ENCODE measurements at regions not wholly inside any gene's neighbourhood (a gene's known extent, or its start where the extent isn't known, plus 50 kb on each side); places are given as distances from the start of the nearest gene placed in this dataset.

GRCh38 chr6:12578751-12579150, 137.8 kb upstream of the PHACTR1 start:
- Histone ChIP-seq H3K9me3 (no peaks in the 10 kb centered on the region), H3K27me3 (no peaks in the 10 kb centered on the region), H3K4me3 (no peak overlapping the region), H3K36me3 (no peaks in the 10 kb centered on the region), H3K4me1 (no peaks in the 10 kb centered on the region), H3K27ac (no peak overlapping the region)
- DNase-seq: no peak
- TF ChIP-seq CTCF (IDR thresholded peaks at IDR 0.05): no peak
- intact Hi-C loops (cut with DNase I; ENCODE audit: low total_unique reads): no loop called here

GRCh38 chr6:12580290-12580689, 136.3 kb upstream of the PHACTR1 start:
- H3K9me3 ChIP-seq: no peaks in the 10 kb centered on the region
- intact Hi-C loops (cut with DNase I; ENCODE audit: low total_unique reads): no loop called here
- DNase-seq: no peak
- H3K4me1 ChIP-seq: no peaks in the 10 kb centered on the region
- H3K27me3 ChIP-seq: no peaks in the 10 kb centered on the region
- no peak for TF ChIP-seq CTCF (IDR thresholded peaks at IDR 0.05)
- H3K27ac ChIP-seq: no peak overlapping the region
- H3K36me3 ChIP-seq: no peaks in the 10 kb centered on the region
- no peak overlapping the region for H3K4me3 ChIP-seq

GRCh38 chr6:12582421-12583110, 134.0 kb upstream of the PHACTR1 start:
- intact Hi-C loops (cut with DNase I; ENCODE audit: low total_unique reads): no loop called here
- no peak overlapping the region for H3K27ac ChIP-seq

GRCh38 chr6:12584631-12585405, 131.7 kb upstream of the PHACTR1 start:
- Histone ChIP-seq H3K36me3 (no peaks in the 10 kb centered on the region), H3K27me3 (no peaks in the 10 kb centered on the region), H3K9me3 (no peaks in the 10 kb centered on the region), H3K4me1 (peaks cover 0 to 18% (median 3%) of the 10 kb centered on the region in 4 donors), H3K27ac (no peak overlapping the region), H3K4me3 (no peak overlapping the region)
- no peak for TF ChIP-seq CTCF (IDR thresholded peaks at IDR 0.05)
- intact Hi-C loops (cut with DNase I; ENCODE audit: low total_unique reads): no loop called here
- peak in 1 of 2 donors; percentile 20 for DNase-seq

More at GRCh38 chr6:12582421-12583110, 134.0 kb upstream of the PHACTR1 start:
- no peak for DNase-seq
- H3K9me3 ChIP-seq: no peaks in the 10 kb centered on the region
- no peak overlapping the region for H3K4me3 ChIP-seq
- no peak for TF ChIP-seq CTCF (IDR thresholded peaks at IDR 0.05)
- no peaks in the 10 kb centered on the region for H3K27me3 ChIP-seq
- peaks cover 0 to 1% (median 0%) of the 10 kb centered on the region in 4 donors for H3K4me1 ChIP-seq
- no peaks in the 10 kb centered on the region for H3K36me3 ChIP-seq

GRCh38 chr6:12585497-12585958, 131.0 kb upstream of the PHACTR1 start:
- TF ChIP-seq CTCF (IDR thresholded peaks at IDR 0.05): no peak
- Histone ChIP-seq H3K36me3 (no peaks in the 10 kb centered on the region), H3K27ac (no peak overlapping the region), H3K27me3 (no peaks in the 10 kb centered on the region), H3K4me1 (peaks cover 0 to 18% (median 3%) of the 10 kb centered on the region in 4 donors), H3K9me3 (no peaks in the 10 kb centered on the region), H3K4me3 (no peak overlapping the region)
- intact Hi-C loops (cut with DNase I; ENCODE audit: low total_unique reads): no loop called here
- peak in 1 of 2 donors; percentile 19 for DNase-seq
